ENCODE measurements at regions not wholly inside any gene's neighbourhood (a gene's known extent, or its start where the extent isn't known, plus 50 kb on each side); places are given as distances from the start of the nearest gene placed in this dataset.
"Not testable (repeated sequence)": the region's sequence is repeated elsewhere in the genome, so short reads cannot be mapped to it uniquely, and the experiment has no call there.

- DNase-seq (ENCODE audit: low read depth, low spot score); H3K79me2 ChIP-seq (ENCODE audit: control insufficient read depth, insufficient read depth, low read length); H3K27me3 ChIP-seq (ENCODE audit: control insufficient read depth, extremely low read depth, insufficient read depth, low read length); H3K36me3 ChIP-seq (ENCODE audit: control insufficient read depth in 2 of 2, extremely low read depth in 1 of 2, insufficient read depth in 2 of 2, low read length in 2 of 2); H3K27ac ChIP-seq (ENCODE audit: control insufficient read depth, insufficient read depth, low read length); H3K9me1 ChIP-seq (ENCODE audit: control insufficient read depth, extremely low read depth, insufficient read depth, low read length); H3K9ac ChIP-seq (ENCODE audit: control insufficient read depth, extremely low read depth, insufficient read depth, low read length); H3K4me2 ChIP-seq (ENCODE audit: control insufficient read depth, extremely low read depth, insufficient read depth, low read depth, low read length); FAIRE-seq; H3K4me1 ChIP-seq (ENCODE audit: control insufficient read depth, extremely low read depth, insufficient read depth, low read length); dilution Hi-C loops (cut with MboI; ENCODE audit: extremely low pct_ligation_motif_present, low sequenced_read_pairs); H3K9me3 ChIP-seq (ENCODE audit: control insufficient read depth, low read depth, low read length); H2AFZ ChIP-seq (ENCODE audit: control insufficient read depth, low read length); H4K20me1 ChIP-seq (ENCODE audit: control insufficient read depth, extremely low read depth, insufficient read depth, low read length); H3K4me3 ChIP-seq (ENCODE audit: control insufficient read depth in 2 of 3, extremely low read depth in 1 of 3, insufficient read depth in 2 of 3, low read depth in 1 of 3, low read length in 3 of 3): not testable (repeated sequence)
These were observed 67.3 kb upstream of the EZR start for GRCh38 chr6:158886346-158886977.

- H4K20me1 ChIP-seq (ENCODE audit: control insufficient read depth, extremely low read depth, insufficient read depth, low read length); H3K4me1 ChIP-seq (ENCODE audit: control insufficient read depth, extremely low read depth, insufficient read depth, low read length); dilution Hi-C loops (cut with MboI; ENCODE audit: extremely low pct_ligation_motif_present, low sequenced_read_pairs); H3K36me3 ChIP-seq (ENCODE audit: control insufficient read depth in 2 of 2, extremely low read depth in 1 of 2, insufficient read depth in 2 of 2, low read length in 2 of 2); FAIRE-seq; DNase-seq (ENCODE audit: low read depth, low spot score); H3K79me2 ChIP-seq (ENCODE audit: control insufficient read depth, insufficient read depth, low read length); H3K27ac ChIP-seq (ENCODE audit: control insufficient read depth, insufficient read depth, low read length); H3K4me2 ChIP-seq (ENCODE audit: control insufficient read depth, extremely low read depth, insufficient read depth, low read depth, low read length); H3K4me3 ChIP-seq (ENCODE audit: control insufficient read depth in 2 of 3, extremely low read depth in 1 of 3, insufficient read depth in 2 of 3, low read depth in 1 of 3, low read length in 3 of 3); H3K9me1 ChIP-seq (ENCODE audit: control insufficient read depth, extremely low read depth, insufficient read depth, low read length); H3K9ac ChIP-seq (ENCODE audit: control insufficient read depth, extremely low read depth, insufficient read depth, low read length); H2AFZ ChIP-seq (ENCODE audit: control insufficient read depth, low read length); H3K27me3 ChIP-seq (ENCODE audit: control insufficient read depth, extremely low read depth, insufficient read depth, low read length); H3K9me3 ChIP-seq (ENCODE audit: control insufficient read depth, low read depth, low read length): not testable (repeated sequence)
These were observed 62.7 kb upstream of the EZR start for GRCh38 chr6:158881884-158882283.

- DNase-seq (ENCODE audit: low read depth, low spot score); H3K4me3 ChIP-seq (ENCODE audit: control insufficient read depth in 2 of 3, extremely low read depth in 1 of 3, insufficient read depth in 2 of 3, low read depth in 1 of 3, low read length in 3 of 3); H3K9ac ChIP-seq (ENCODE audit: control insufficient read depth, extremely low read depth, insufficient read depth, low read length); H2AFZ ChIP-seq (ENCODE audit: control insufficient read depth, low read length); H3K27ac ChIP-seq (ENCODE audit: control insufficient read depth, insufficient read depth, low read length); H4K20me1 ChIP-seq (ENCODE audit: control insufficient read depth, extremely low read depth, insufficient read depth, low read length); H3K9me3 ChIP-seq (ENCODE audit: control insufficient read depth, low read depth, low read length); H3K36me3 ChIP-seq (ENCODE audit: control insufficient read depth in 2 of 2, extremely low read depth in 1 of 2, insufficient read depth in 2 of 2, low read length in 2 of 2); H3K79me2 ChIP-seq (ENCODE audit: control insufficient read depth, insufficient read depth, low read length); dilution Hi-C loops (cut with MboI; ENCODE audit: extremely low pct_ligation_motif_present, low sequenced_read_pairs); H3K9me1 ChIP-seq (ENCODE audit: control insufficient read depth, extremely low read depth, insufficient read depth, low read length); H3K27me3 ChIP-seq (ENCODE audit: control insufficient read depth, extremely low read depth, insufficient read depth, low read length); FAIRE-seq; H3K4me2 ChIP-seq (ENCODE audit: control insufficient read depth, extremely low read depth, insufficient read depth, low read depth, low read length); H3K4me1 ChIP-seq (ENCODE audit: control insufficient read depth, extremely low read depth, insufficient read depth, low read length): not testable (repeated sequence)
These were observed 62.1 kb upstream of the EZR start for GRCh38 chr6:158881276-158881675.
